ENCODE measurements at regions not wholly inside any gene's neighbourhood (a gene's known extent, or its start where the extent isn't known, plus 50 kb on each side); places are given as distances from the start of the nearest gene placed in this dataset.

GRCh38 chr9:16119261-16120230, 566.7 kb downstream of the CCDC171 start:
- TF ChIP-seq CTCF (IDR thresholded peaks at IDR 0.05), result no peak
- no peak for TF ChIP-seq POLR2A (IDR thresholded peaks at IDR 0.05)
